C4-2B (cell line): ENCODE measurements at regions not wholly inside any gene's neighbourhood (a gene's known extent, or its start where the extent isn't known, plus 50 kb on each side); places are given as distances from the start of the nearest gene placed in this dataset.
A peak's percentile ranks its signal among the peaks of the same experiment; 100 is the strongest.

Experiments
- H3K27ac ChIP-seq: fragments of 450-650 bp; 2 replicates; pipeline ENCODE4 v1.5.1; 2017
- CTCF ChIP-seq: fragments of 450-650 bp; conservative IDR thresholded peaks from 2 replicates; pipeline ENCODE4 v1.5.1; 2017; ENCODE audit warnings: mild to moderate bottlenecking
- ZFX ChIP-seq: fragments of 450-650 bp; IDR thresholded peaks from 2 replicates; pipeline ENCODE4 v1.6.1; 2017

GRCh38 chr13:44106266-44107152, 226.8 kb downstream of the LACC1 start:
- no peak for TF ChIP-seq ZFX
- TF ChIP-seq CTCF = no peak
- no peak overlapping the region; the same call in 1 of the 2 replicates for H3K27ac ChIP-seq

- TF ChIP-seq ZFX (no peak), CTCF (no peak)
- H3K27ac ChIP-seq = peak overlapping the region; percentile 7; the same call in 1 of the 2 replicates
These were observed 227.8 kb downstream of the LACC1 start for GRCh38 chr13:44107357-44108121.

GRCh38 chr13:44108331-44108858, 228.7 kb downstream of the LACC1 start:
- peak overlapping the region; percentile 55 for H3K27ac ChIP-seq
- no peak for TF ChIP-seq CTCF
- TF ChIP-seq ZFX = no peak

DNA sequence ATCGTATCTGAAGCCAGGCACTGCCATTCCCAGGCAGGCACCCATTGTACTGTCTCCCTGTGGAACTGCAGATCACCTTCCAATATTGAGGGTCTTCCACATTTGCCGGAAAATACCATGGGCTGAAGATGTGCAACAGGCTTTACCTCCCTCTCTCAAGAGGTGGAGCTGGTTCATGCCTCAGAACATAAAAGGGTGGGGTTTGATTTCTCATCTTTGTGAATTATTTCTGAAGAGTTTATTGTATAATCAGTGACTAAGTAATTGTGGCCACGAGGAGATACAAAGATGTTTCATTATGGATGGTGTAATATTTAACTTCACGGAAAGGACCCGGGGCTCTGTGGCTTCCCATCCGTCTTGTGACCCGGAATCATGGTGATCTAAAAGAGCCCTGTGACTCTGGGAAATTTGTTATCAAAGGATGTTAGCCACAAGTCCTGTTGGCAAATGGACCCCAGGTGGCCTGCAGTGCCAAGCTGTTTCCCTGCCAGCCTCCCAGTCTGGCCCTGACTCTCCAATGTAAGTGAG, 230.5 kb downstream of the LACC1 start:
- no peak for TF ChIP-seq ZFX
- no peak for TF ChIP-seq CTCF
- H3K27ac ChIP-seq = no peak overlapping the region

DNA sequence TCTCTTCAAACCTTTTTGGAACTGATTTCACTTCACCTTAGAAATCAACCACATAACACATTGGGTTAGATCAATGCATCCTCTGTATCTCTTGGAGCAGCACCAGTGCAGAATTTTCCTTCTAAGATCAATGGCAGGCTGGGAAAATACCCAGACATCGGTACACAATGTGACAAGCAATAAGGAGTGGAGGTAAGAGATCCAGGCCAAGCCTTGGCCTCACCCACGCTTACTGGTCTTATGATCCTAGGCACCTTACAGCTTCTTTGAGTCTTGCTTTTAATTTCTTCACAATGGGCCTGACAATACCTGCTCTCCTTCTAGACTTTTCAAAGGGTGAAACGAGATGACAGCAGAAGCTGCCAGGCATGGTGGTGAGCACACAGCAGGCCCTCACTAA, 232.0 kb downstream of the LACC1 start:
- TF ChIP-seq ZFX (no peak), CTCF (no peak)

GRCh38 chr13:44112700-44113329, 233.1 kb downstream of the LACC1 start:
- no peak overlapping the region for H3K27ac ChIP-seq
- TF ChIP-seq CTCF = no peak
- TF ChIP-seq ZFX = no peak

More for the DNA sequence above, 232.0 kb downstream of the LACC1 start:
- H3K27ac ChIP-seq = no peak overlapping the region
